ENCODE measurements at regions not wholly inside any gene's neighbourhood (a gene's known extent, or its start where the extent isn't known, plus 50 kb on each side); places are given as distances from the start of the nearest gene placed in this dataset.

GRCh38 chr14:87102811-87103378, 890.1 kb downstream of the GALC start:
- no peak for DNase-seq (ENCODE audit: low spot score)

- DNase-seq (ENCODE audit: low spot score): no peak
These were observed 896.0 kb downstream of the GALC start for GRCh38 chr14:87097015-87097414.

GRCh38 chr14:87094913-87095312, 898.1 kb downstream of the GALC start:
- DNase-seq (ENCODE audit: low spot score): no peak

- no peak for DNase-seq (ENCODE audit: low spot score)
These were observed 904.4 kb downstream of the GALC start for GRCh38 chr14:87088588-87088987.

GRCh38 chr14:87087881-87088280, 905.1 kb downstream of the GALC start:
- DNase-seq (ENCODE audit: low spot score): no peak

GRCh38 chr14:87084908-87085307, 908.1 kb downstream of the GALC start:
- no peak for DNase-seq (ENCODE audit: low spot score)

GRCh38 chr14:87082917-87083316, 910.1 kb downstream of the GALC start:
- no peak for DNase-seq (ENCODE audit: low spot score)

- no peak for DNase-seq (ENCODE audit: low spot score)
These were observed 912.0 kb downstream of the GALC start for GRCh38 chr14:87081004-87081403.

GRCh38 chr14:87080146-87080545, 912.8 kb downstream of the GALC start:
- DNase-seq (ENCODE audit: low spot score): no peak

GRCh38 chr14:87079416-87079815, 913.6 kb downstream of the GALC start:
- no peak for DNase-seq (ENCODE audit: low spot score)

- no peak for DNase-seq (ENCODE audit: low spot score)
These were observed 916.1 kb downstream of the GALC start for GRCh38 chr14:87076922-87077321.

- DNase-seq (ENCODE audit: low spot score): no peak
These were observed 916.8 kb downstream of the GALC start for GRCh38 chr14:87076146-87076545.

- no peak for DNase-seq (ENCODE audit: low spot score)
These were observed 919.0 kb downstream of the GALC start for GRCh38 chr14:87073880-87074570.

GRCh38 chr14:87067591-87067990, 925.4 kb downstream of the GALC start:
- no peak for DNase-seq (ENCODE audit: low spot score)

GRCh38 chr14:87067061-87067460, 925.9 kb downstream of the GALC start:
- no peak for DNase-seq (ENCODE audit: low spot score)

GRCh38 chr14:87066221-87066817, 926.7 kb downstream of the GALC start:
- DNase-seq (ENCODE audit: low spot score): no peak

- no peak for DNase-seq (ENCODE audit: low spot score)
These were observed 927.6 kb downstream of the GALC start for GRCh38 chr14:87065366-87065765.

- no peak for DNase-seq (ENCODE audit: low spot score)
These were observed 929.8 kb downstream of the GALC start for GRCh38 chr14:87063181-87063580.

GRCh38 chr14:87060405-87060804, 932.6 kb downstream of the GALC start:
- DNase-seq (ENCODE audit: low spot score): no peak

GRCh38 chr14:87059060-87059839, 933.7 kb downstream of the GALC start:
- no peak for DNase-seq (ENCODE audit: low spot score)

- DNase-seq (ENCODE audit: low spot score): no peak
These were observed 938.0 kb downstream of the GALC start for GRCh38 chr14:87055007-87055406.

- DNase-seq (ENCODE audit: low spot score): no peak
These were observed 940.2 kb downstream of the GALC start for GRCh38 chr14:87052646-87053225.

- DNase-seq (ENCODE audit: low spot score): no peak
These were observed 942.6 kb downstream of the GALC start for GRCh38 chr14:87050421-87050820.

Data from CD4-positive, alpha-beta T cell treated with Interleukin-2 at 100 ng/mL for 4 hours (primary cell).